Hepatocyte (in vitro differentiated cells): ENCODE measurements at regions not wholly inside any gene's neighbourhood (a gene's known extent, or its start where the extent isn't known, plus 50 kb on each side); places are given as distances from the start of the nearest gene placed in this dataset.

Source experiments
- EZH2 ChIP-seq: fragments of 200-600 bp; sonication (generic); IDR thresholded peaks from 2 replicates; pipeline ENCODE4 v1.6.1; 2016; ENCODE audit warnings: antibody characterized with exemption, mild to moderate bottlenecking, borderline replicate concordance
- TF ChIP-seq, protein P1 (sequence below): fragments of 200-600 bp; sonication (generic); IDR thresholded peaks from 2 replicates; pipeline ENCODE4 v1.5.1; 2016; ENCODE audit warnings: antibody characterized with exemption, mild to moderate bottlenecking; ENCODE audit not compliant: poor library complexity

DNA sequence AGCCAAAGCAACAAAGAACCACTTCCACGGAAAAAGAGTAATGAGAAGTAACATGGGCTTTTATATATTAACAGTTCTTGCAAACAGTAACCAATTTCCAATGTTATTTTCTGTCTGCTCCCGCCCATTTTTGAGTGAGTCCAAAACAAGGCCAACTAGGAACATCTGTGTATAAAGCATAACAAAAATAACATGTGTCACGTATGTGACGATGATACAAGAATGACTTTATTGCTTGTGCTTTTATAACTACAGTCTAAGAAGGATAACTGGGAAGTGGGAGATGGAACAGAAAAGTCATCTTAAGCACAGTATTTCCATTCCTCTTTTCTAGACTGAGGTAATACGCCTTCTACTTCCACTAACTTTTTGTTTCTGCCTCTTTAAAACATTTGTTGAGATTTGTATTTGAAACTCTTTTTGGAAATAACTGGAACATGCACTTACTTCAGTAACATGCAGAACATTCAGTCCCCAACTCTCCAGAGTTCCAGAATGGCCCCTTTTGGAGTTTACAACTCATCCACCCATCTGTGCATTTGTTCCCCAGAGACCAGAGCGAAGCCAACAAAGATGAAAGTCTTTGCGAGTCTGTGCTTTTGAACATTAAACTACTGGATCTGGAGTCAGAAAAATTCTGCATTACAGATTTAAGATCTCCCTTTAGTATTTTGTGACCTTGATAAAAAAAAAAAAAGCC lies 143.0 kb upstream of the ZRANB2 start:
- TF ChIP-seq, protein P1, sequence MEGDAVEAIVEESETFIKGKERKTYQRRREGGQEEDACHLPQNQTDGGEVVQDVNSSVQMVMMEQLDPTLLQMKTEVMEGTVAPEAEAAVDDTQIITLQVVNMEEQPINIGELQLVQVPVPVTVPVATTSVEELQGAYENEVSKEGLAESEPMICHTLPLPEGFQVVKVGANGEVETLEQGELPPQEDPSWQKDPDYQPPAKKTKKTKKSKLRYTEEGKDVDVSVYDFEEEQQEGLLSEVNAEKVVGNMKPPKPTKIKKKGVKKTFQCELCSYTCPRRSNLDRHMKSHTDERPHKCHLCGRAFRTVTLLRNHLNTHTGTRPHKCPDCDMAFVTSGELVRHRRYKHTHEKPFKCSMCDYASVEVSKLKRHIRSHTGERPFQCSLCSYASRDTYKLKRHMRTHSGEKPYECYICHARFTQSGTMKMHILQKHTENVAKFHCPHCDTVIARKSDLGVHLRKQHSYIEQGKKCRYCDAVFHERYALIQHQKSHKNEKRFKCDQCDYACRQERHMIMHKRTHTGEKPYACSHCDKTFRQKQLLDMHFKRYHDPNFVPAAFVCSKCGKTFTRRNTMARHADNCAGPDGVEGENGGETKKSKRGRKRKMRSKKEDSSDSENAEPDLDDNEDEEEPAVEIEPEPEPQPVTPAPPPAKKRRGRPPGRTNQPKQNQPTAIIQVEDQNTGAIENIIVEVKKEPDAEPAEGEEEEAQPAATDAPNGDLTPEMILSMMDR = no peak
- no peak for TF ChIP-seq EZH2
